ENCODE measurements at regions not wholly inside any gene's neighbourhood (a gene's known extent, or its start where the extent isn't known, plus 50 kb on each side); places are given as distances from the start of the nearest gene placed in this dataset.
"Not testable (repeated sequence)": the region's sequence is repeated elsewhere in the genome, so short reads cannot be mapped to it uniquely, and the experiment has no call there.

DNA sequence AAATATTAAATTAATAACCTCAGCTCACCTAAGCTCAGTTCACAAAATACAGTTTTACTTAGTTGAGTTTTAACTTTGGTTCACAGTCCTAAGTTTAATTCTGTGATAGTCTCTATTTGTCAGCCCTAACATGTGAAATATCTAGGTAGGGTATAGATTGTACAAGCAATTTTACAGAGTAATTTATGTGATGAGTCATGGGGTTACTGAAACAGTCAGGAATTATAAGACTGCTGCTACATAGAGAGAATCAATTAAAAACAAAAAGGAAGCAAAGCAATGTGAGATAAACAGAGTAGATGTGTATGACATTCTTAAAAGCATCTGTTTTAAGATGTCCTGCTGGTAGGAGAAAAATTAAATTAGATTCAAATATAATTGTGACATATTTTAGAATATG, 1018.2 kb upstream of the KCND2 start:
- DNase-seq = no peak

DNA sequence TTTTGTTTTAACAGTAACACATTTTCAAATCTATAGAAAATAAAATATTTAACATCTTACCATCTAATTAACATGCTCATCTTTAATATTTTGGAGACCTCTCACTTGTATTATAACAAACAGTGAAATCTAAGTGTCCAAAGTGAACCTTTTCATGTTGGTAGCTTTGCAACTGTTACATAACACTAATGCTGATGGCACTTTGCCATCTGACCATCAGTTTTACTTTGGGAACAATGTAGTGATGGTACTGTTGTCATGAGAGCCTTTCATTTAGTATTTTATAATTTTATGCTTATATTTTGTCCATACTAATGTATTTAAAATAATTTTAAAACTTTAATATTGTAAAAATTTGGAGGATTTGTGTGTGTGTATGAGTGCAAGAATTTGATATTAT, 1017.0 kb upstream of the KCND2 start:
- no peak for DNase-seq

DNA sequence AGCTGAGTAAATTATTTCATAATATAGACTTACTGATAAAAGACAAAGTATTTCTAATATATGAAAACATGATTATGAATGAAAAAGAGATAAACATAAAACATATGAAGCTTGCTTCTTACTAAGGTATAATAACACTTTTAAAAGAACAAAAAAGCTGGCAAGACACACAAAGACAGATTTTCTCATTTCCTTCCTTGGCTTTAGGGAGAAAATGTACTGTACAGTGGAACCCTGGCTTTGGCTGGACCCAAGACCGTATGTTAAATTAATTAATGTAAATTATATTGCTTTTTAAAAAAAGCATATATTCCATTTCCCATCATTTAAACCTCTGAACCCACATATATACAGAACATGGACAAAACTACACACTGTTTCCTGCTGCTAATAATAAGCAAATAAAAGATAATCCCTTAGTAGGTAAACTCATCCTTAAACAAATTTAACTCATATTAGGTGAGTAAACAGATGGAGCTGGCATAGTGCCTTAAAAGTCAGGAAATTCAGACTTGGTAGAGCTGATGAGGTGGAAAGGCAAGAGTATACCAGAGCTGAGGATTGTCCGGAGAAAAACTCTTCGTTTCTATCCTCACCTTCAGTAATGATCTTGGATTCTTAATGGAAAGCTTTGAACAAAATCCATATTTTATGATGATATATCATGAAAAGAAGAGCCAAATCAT, 1016.4 kb upstream of the KCND2 start:
- no peak for DNase-seq

DNA sequence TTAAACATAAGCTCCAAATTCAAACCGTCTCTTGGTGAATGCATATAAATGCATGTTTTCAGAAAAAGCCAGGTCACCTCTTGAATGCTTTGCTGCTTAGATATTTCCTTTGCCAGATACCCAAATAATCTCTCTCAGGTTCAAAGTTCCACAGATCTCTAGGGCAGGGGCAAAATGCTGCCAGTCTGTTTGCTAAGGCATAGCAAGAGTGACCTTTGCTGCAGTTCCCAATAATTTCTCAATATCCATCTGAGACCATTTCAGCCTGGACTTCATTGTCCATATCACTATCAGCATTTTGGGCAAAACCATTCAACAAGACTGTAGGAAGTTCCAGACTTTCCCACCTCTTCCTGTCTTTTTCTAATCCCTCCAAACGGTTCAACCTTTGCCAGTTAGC, 1006.2 kb upstream of the KCND2 start:
- not testable (repeated sequence) for DNase-seq

DNA sequence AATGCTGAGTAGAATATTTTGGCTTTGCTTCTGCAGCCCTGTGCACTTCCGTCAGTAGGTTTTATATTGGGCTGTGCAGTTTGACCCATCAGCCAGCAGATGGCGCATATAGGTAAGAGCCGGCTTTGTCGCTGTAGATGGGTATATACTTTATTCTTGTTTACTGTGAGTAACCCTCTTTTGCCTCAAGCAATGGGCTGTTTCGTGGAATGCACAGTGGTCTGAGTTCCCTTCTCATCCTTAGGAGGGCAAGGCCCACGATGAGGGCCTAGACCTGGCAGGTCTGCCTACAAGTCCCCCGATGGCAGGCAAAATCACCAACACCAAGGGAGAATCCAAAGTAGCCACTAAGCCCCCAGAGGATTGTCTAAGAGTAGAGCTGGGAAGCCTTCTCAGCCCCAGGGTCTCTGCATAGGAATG, 1002.9 kb upstream of the KCND2 start:
- peak in 25 of 56 donors; percentile 1 to 68 (median 15) for DNase-seq

DNA sequence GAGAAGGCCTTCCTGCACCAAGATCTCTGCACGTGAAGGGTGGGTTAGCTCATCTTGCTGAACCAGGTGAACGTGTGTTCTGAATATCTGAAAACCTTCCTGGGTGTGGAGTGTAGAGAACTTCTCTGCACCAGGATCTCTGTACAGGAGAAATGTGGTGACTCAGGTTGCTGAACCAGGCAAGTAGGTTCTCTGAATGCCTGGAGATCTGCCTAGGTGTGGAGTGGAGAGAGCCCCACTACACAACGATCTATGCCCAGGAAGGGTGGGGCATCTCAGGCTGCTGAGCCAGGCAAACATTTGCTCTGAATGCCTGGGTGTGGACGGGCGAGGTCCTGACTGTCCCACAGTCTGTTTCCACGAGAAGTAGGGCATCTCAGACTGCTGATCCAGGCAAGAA, 1002.3 kb upstream of the KCND2 start:
- DNase-seq = no peak

DNA sequence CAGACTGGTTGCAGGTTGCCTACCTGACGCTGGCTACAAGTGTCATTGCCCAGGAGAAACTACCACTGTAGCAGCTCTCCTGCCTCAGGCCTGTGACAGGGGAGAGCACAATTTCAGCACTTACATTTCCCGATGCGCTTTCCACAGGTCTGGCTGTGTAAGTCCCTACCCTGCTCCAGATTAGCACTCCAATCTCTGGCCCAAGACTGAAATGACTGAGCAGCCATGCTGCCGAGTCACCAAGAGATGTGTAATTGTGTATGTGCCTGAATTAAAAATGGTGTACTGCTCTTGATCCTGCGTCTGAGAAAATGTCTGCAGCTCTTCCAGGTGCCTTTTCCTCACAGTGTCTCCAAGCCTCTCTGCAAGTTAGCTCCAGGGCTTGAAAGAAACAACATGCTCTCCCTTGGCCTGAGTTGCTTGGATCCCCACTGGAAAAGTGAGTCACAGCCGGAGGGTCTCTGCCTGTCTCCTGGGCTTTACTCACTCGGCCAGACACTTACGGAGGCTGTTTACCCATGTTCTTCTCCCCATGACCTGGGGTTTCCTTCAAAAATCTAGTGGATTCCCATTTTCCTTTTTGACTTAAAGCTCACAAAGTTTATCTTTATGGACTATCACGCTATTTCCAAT, 1001.7 kb upstream of the KCND2 start:
- no peak for DNase-seq

DNA sequence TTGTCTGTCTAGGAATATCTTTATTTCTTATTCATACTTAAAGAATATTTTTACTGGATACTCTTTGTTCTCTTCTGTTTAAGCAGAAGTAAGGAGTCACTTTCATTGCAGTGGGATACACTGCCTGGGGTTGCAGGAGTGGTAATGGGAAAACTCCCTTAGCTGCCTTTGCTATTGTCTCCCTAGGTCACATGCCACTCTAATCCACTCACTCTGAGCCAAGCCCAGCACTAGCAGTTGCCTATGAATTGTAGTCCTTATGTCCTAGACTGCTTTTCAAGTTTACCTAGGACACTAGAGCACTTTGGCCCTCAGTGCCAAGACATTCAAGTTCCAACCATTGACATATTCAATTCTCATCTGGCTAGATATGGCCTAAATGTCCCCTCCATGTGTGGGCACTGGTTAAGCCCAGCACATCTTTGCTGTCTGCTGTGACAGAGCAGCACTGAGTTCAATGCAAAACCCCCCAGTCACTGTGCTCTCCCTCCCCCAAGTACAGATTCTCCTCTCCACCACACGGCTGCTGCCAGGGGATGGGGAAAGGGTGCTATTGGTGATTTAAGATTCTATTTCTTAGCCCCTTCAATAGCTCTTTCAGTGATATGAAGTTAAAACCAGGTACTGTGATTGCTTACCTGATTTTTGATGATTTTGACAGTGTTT, 991.7 kb upstream of the KCND2 start:
- DNase-seq = no peak

DNA sequence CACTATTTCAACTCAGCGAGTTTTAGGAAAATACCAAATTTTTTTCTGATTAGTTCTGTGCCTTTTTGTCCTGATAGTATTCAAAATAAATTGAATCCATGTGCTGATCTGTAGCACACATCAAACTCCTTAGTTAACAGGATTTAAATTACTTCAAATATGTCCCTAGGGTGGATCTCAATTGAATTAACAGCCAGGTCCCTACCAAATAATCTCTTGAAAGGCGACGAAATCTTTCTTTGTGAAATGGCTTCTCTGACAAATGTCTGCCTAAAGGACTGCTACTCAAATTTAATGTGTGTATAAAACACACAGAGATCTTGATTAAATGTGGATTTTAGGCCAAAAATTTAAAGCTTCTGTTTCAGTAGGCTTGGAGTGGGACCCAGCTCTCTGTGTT, 989.6 kb upstream of the KCND2 start:
- DNase-seq = no peak

DNA sequence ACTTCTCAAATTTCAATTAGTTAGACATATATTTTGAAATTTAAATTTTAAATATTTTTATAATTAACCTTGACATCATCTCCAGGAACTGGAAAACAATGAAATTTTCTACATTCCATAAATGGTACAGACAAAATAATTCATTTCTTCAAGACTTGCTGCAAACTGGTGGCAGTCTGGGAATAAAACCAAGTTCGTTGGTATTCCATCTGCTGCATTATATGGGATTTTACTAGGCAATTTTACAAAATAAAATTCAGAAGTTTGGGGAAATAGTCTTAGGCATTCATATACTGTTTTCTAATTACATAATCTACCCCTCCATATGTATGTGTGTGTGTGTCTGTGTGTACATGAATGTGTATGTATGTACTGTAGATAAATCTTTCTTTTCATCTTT, 984.6 kb upstream of the KCND2 start:
- DNase-seq = no peak

DNA sequence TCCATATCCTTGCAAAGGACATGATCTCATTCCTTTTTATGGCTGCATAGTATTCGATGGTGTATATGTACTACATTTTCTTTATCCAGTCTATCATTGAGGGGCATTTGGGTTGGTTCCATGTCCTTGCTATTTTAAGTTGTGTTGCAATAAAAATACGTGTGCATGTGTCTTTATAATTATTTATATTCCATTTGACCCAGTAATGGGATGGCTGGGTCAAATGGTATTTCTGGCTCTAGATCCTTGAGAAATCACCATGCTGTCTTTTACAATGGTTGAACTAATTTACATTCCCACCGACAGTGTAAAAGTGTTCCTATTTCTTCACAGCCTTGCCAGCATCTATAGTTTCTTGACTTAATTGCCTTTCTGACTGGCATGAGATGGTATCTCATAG, 972.6 kb upstream of the KCND2 start:
- not testable (repeated sequence) for DNase-seq

DNA sequence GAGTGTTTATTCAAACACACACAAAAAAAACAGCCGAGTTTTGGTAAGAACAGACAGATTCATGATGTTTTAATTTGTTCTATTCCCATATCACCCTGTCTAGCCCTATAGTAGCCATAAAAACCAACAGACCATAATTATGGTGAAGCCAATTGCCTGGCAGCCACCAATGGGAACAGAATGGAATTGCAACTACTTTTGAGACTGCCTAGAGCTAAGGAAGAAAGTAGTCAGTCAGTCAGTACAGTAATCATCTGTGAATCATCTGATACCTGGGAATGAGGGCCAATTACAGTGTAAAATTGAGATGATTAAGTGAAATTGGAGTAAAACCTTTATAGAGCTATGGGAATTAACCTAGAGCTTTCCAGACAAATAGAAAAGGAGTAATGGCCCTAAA, 952.7 kb upstream of the KCND2 start:
- no peak for DNase-seq

DNA sequence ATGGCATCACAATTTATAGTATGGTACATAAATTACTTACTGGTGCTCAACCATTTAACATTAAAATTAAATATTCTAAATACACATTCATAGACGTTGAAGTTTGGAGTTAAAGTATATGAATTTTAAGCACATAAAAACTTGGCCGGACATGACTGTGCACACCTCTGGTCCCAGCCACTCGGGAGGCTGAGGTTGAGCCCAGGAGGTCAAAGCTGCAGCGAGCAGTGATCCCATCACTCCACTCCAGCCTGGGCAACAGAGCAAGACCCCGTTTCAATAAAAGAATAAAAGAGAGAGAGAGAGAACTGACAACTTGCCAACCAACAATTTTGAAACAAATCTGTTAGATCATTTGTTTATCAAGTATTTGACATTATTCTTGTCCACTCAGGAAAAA, 943.3 kb upstream of the KCND2 start:
- no peak for DNase-seq

DNA sequence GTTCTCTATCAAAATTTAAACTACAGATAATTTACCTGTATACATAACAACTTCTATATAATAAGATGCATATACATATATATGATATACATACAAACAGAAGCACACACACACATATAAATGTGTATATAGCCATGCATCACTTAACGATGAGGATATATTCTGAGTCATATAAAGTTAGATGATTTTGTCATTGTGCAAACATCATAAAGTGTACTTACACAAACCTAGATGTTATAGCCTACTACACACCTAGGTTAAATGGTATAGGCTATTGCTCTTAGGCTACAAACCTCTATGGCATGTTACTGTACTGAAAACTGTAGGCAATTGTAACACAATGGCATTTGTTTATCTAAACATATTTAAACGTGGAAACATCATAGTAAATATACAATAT, 937.6 kb upstream of the KCND2 start:
- no peak for DNase-seq

DNA sequence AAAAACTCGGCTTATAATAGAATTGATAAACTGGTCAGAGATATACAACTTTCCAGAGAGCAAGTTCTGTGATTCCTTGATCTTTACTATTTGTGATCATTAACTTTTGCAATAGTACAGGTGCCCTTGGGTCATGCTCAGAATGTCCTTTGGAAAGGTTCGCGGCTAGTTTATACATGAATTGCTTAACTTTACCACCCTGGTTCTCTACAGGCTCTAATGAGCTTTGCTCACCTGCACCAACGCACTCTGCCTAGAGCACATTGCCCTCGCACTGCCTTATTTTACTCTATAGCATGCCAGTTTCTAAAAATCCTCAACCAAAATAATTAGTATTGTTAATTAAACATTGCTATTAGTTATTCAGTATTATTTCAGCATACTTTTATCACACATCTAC, 931.2 kb upstream of the KCND2 start:
- no peak for DNase-seq

DNA sequence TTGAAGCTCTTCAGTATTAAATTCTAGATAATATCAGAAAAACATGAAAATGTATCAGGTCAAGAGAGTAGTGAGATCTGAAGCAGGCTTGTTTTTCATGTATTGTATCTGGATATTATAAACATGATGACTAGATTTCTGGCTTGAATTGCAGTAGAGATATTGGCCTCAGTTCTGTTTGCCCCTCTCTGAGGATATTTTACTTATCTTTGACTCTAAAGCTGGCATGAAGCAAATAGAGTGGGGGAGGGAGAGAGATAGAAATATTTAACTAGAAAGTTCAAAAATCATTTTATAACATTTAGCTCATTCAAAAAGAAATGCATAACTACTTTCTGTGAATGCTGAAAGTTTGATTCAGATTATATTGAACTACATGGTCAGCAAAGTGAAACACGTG, 929.7 kb upstream of the KCND2 start:
- no peak for DNase-seq

DNA sequence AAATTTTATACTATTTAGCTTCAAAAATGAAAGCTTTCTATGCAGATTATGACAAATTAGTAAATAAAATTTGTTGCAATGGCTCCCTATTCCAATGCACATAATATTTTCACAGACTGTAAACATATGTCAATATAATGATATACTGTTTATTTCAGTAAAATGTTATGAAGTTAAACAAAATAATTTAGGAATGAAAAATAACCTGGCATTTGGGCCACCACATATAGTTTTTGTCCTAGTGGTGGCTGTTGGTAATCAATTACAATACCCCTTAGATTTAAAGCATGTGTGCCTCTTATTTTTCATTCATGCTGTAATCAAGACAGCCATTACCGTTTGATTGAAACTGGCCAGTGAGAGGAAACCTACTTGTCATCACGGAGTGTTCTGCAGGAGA, 928.5 kb upstream of the KCND2 start:
- no peak for DNase-seq

DNA sequence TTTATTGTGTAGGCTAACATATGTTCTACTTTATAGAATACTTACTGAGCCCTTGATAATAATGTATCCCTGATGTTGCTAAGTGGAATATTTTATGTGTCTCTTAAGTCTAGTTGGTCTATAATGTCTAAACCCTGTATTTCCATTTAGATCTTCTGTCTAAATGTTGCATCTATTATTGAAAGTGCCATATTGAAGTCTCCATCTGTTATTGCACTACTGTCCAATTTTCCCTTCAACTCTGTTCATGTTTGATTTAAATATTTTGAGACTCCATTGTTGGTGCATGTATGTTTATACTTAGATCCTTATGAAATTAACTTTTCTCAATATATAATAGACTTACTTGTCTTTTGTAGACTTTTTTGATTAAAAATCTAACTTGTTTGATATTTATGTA, 924.5 kb upstream of the KCND2 start:
- DNase-seq = no peak

DNA sequence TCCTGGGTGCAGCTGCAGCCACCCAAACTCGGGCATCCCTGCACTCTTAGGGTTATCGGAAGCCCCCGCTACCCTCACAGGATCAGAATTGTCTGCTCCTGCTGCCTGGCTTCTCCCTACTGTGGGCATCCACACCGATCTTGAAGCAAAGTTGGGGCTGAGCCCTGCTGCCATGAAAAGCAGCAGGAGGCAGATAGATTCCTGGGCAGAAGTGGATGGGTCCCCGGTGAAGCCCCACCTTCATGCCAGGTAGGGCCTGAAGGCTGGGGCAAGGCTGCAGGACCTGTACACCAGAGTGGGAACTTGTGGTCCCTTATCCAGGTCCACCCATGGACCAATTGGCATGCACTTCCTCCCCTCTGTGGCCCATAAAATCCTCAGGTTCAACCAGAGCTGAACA, 922.6 kb upstream of the KCND2 start:
- DNase-seq = no peak

DNA sequence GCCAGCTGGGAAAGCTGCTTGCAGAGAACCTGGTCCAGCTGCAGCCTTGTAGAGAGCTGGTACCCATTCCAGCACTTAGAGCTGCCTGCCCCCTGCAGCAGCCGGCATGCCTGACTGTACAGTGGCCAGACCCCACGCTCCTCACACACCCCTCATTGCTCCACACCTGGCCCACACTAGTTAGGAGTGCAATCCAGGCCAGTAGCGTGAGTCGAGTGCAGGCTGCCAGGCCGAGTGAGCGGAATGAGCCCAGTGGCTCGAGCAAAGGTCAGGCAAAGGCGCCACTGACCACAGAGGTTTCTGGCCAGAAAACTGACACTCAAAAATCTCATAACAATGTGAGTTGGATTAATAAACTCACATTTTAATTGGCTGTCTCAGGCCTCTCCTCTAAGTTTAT, 921.7 kb upstream of the KCND2 start:
- DNase-seq = no peak

DNA sequence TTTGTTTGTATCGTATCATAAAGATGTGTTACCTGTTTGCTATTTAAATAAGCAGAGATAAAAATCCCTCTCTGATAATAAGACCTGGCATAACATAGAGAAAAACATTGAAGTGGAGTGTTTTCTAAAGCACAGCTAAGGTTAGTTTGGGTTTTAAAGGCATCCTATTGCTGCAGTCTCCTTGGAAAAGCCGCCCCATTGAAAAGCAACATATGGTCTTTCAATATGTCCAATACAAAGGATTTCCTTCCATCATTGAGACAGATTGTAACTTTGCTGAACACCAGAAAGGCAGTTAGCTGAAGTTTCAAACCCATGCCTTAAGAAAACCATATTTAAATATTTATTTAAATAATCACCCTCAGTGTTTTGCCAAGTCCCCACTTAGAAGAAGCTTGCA, 898.5 kb upstream of the KCND2 start:
- DNase-seq = no peak

DNA sequence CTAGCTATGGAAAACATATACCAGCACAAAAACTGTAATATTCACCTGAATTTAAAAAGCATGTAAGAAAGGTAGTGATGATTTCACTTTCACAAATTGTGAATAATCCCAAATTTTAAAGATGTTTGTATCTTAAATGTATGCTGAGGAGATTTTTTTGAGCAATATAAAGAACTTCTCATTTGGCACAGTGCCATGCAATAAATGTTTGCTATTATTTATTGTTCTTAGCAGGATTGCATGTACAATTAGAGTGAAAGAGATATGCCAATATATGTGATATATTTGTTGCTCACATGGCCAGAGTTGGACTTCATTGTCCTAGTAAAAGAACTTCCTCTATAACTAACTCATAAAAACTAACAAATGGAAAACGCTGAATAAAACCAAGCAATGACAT, 895.1 kb upstream of the KCND2 start:
- no peak for DNase-seq

DNA sequence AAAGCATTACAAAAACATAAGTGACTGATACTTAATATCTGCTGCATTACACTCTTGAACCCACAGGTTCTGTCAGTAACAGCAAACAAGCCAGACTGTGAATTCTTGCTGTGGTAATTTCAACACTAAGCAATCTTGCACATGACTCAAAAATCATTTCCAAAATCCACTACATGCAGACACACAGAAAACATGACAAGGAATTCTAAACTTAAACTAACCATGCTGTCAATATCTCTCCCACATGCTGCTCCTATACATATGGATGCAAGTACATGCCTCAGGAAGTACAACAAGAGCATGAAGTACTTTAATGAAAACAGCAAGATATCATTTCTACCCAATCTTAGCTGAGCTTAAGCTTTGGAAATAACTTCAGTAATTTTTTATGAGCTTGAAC, 890.2 kb upstream of the KCND2 start:
- DNase-seq = no peak

All from amygdala (tissue), 56 donors.